ENCODE measurements at regions not wholly inside any gene's neighbourhood (a gene's known extent, or its start where the extent isn't known, plus 50 kb on each side); places are given as distances from the start of the nearest gene placed in this dataset.

- TF ChIP-seq CTCF (conservative IDR thresholded peaks at IDR 0.05; ENCODE audit: low read depth, low read length): no peak
- no peak for TF ChIP-seq EZH2 (IDR thresholded peaks at IDR 0.05; ENCODE audit: low read length, unreplicated experiment)
These were observed 263.9 kb downstream of the ICE1 start for GRCh38 chr5:5686356-5686755.

Data from PC-3 (cell line).